M059J (cell line): ENCODE measurements at regions not wholly inside any gene's neighbourhood (a gene's known extent, or its start where the extent isn't known, plus 50 kb on each side); places are given as distances from the start of the nearest gene placed in this dataset.

ENCODE experiments used
- DNase-seq: peaks from one replicate; pipeline ENCODE4 v3.0.0-alpha.2; 2012; ENCODE audit warnings: low read depth

DNA sequence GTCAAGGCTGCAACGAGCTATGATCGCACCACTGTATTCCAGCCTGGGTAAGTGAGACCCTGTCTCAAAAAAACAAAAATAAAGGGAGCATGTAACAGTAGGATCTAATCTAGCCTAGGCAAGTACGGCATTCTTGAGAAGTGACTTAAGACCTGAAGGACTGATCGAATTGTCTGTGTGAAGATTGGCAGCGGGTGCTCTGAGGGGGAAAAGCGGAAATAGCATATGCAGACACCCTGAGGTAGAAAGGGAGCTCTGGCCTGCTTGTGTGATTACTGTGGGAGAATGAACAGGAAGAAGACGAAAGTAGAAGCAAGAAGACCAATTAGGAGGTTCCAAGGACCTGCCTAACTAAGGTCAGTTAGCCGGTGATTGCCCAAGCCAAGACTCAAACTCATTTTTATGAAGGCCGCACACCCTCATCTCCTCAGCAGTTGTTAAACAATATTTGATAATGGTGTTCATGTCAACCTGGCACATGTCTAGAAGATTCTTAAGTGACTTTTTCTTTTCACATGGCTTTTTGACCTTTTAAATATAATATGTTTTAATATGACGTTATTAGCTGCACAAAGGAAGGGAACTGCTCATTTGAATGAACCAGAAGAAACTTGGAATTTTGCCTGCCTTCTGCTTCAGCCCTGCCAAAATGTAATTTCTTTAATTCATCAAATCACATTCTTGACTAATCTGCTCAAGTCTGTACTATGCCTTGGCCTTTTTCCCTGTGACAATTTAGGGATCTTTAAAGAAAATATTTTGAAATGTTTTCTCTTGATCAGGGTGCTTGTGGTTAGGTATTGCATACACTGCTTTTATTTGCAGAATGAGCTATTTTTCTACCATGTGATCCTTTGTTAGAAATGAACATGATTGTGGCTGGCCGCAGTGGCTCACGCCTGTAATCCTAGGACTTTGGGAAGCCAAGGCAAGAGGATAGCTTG lies 289.2 kb upstream of the DMRT1 start:
- peak; percentile 48 for DNase-seq

DNA sequence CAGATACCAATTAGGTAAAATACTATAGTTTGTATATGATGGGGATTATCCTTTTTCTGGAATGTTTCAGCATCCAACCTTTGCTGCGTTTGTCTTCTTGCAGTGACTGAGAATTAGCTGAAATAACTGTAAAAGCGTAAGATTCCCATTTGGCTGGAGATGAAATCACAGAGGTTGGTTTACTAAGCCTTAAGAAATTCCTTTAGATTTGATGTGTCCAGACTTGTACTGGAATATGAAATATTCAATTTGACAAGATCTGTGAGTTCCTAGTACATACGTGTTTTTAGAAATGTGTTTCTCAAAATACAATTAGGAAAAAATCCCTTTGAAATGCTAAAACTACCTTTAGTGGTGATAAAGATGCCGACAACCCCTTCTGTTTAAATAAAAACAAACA lies 286.0 kb upstream of the DMRT1 start:
- no peak for DNase-seq

DNA sequence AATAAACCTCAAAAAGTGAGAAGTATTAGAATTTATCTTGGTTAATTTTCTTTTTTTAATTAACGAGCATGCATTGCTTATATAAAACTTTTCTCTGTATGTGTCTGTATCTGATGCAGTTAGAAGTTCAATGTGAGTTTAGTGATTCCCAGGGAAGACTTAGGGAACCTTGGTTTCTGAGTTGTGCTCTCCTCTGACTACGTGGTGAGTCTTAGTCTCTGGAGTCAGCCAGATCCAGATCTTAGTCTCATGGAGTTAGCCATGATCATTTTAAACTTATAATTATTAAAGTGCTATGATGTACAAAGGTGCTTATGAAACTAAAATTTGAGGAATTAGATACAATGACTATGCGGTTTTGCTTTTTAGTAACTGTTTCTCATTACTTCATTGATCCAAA lies 285.3 kb upstream of the DMRT1 start:
- DNase-seq: peak; percentile 21

DNA sequence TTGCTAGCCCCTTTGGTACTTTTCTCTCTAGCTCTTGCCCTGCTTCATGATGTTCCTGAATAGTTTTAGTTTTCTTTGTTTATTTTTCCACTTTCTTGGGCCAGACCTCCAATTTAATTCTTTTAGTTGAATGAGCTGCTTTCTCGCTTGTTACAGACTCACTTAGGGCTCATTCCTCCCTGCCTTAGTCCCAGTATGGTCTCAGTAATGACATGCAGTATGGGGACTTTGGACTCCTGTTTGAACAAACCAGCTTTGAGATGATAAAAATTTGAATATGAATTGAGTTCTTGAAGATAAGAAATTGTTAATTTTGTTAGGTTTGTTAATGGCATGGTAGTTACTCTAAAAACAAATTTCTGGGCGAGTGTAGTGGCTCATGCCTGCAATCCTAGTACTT lies 284.8 kb upstream of the DMRT1 start:
- no peak for DNase-seq

DNA sequence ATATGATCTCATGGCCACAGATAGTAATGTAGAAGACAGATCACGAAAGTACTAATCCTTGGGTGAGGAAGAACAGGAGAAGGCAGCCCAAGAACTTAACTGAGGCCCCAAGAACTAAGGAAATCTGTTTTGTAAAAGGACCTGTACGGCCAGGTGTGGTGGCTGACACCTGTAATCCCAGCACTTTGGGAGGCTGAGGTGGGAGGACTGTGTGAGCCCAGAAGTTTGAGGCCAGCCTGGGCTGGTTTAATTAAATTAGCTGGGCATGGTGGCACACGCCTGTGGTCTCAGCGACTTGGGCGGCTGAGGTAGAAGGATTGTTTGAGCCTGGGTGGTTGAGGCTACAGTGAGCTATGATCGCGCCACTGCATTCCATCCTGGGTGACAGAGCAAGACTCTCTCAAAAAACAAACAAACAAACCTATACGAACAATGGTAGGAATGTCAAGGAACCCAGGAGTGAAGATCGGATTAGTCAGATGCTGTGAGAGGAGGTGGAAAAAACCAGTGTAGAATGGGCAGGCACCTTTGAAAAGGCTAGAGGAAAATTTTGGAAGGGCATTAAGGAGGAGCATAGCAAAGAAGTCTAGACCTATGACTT lies 283.8 kb upstream of the DMRT1 start:
- DNase-seq: peak; percentile 95

DNA sequence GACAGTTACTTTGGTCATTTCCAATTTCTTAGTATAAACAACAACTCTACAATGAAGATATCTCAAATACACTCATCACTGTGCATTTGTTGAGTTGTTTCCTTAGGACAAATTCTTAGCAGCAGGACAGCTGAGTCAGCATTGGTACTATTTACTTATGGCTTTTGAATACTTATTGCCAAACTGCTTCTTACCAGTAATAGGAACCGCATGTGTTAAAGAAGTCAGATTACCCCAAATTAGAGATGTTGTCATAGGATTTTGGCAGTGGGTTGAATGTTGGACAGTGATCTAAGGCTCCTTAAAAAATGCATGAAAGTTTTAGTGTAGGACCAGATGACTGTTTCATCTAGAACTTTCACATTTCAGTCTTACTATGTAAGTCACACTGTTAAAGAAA lies 280.1 kb upstream of the DMRT1 start:
- peak; percentile 43 for DNase-seq

DNA sequence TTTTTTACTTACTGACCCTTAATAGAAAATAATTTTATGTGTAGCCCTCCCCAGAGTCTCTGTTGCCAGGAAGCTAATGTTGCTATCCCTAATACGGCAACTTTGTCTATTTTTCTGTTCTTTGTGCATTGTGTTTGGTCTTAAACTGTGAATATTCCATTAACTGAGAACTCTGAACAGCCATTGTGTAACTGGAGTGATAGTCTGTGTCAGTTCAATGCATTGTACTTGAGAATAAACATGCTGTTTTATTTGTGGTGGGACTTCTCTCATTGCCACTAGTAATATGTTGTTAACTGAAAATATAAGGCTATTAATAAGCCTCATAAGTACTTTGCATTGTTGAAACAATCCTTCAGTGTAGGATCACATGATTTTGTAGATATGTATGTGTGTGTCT lies 278.3 kb upstream of the DMRT1 start:
- no peak for DNase-seq

GRCh38 chr9:565528-565927 lies 276.0 kb upstream of the DMRT1 start:
- no peak for DNase-seq

GRCh38 chr9:567128-567746 lies 274.3 kb upstream of the DMRT1 start:
- no peak for DNase-seq

DNA sequence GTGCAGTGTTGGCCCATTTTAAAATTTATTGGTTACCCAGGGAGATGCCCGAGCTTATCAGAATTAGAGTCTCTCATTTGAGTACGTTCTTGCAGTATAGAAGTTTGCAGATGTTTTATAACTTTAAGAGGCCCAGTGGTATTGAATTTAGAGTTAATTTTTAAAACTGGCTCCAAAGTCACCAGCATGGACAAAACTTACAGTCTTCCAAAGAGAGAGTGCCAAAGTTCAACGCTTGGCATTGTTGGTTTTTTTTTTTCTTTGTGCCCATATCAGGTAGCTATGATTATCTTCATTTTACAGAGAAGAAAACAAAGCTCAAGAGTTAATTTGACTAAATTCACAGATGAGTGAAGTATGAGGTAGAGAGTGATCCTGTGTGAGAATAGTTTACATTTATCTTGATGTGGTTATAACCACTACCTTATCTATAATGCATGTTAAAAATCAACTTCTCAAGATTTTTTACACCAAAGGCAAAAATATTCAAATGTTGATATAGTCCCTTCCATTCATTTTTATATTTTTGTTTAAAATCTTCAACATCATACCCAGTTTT lies 273.7 kb upstream of the DMRT1 start:
- DNase-seq: no peak

DNA sequence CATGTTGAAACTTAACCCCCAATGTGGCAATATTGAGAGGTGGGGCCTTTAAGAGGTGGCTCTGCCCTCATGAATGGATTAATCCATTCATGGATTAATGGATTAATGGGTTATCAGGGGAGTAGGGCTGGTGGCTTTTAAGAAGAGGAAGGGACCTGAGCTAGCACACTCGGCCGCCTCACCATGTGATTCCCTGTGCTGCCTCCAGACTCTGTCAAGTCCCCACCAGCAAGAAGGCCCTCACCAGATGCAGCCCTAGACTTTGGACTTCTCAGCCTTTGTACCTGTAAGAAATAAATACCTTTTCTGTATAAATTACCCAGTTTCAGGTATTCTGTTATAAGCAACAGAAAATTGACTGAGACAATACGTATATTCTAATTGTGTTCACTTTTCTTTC lies 272.2 kb upstream of the DMRT1 start:
- no peak for DNase-seq

GRCh38 chr9:570187-570586 lies 271.3 kb upstream of the DMRT1 start:
- no peak for DNase-seq

GRCh38 chr9:571066-571465 lies 270.4 kb upstream of the DMRT1 start:
- DNase-seq: no peak

DNA sequence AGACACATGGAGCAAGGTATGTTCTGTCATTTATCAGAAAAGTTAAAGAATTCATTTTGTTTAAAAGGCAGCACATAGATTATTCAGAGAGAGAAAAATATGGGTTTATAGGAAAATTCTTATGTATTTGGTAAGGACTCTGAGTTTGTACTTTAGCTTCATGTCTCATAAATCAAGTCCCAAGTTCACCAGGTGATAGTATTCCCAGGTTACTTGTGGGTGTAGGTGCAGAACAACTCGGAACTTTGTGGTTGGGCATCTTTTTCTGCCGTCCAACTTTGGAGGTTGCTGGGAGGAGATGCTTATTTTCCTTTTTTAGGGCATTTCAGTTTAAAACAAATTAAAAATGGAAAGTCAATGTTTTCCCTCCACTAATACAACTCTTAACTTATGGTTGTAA lies 269.8 kb upstream of the DMRT1 start:
- no peak for DNase-seq

DNA sequence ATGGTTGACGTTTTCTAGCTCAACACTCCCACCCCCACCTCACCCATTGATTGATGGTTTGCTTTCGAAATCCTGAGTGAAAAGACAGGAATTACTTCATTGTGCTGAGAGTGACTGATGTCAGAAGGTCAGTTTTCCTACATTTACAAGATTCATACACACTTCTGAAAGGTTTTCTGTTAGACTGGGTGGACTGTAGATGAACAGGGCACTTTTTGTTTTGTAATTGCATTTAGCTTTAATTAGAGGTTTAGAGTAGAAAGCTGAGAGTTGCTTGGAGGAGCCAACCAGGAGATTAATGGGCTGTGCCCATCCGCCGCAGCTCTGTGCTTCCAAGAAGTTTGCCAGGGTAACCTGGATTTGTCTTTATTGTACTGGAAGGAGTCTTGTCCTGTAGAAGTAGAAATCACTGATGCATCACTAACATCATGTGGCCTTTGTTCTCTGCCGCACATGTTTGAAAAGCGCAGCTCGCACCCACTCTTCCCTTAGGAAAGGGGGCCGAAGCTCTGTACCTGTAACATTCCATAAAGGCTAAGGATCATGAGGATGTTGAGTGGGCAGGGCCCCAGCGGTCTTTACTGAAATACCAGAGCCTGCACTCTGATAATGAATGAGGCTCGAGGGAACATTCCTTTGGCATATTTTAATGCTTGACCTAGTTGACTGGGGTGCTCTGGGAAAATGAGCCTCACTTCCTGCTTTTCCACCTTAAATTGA lies 267.6 kb upstream of the DMRT1 start:
- peak; percentile 59 for DNase-seq

DNA sequence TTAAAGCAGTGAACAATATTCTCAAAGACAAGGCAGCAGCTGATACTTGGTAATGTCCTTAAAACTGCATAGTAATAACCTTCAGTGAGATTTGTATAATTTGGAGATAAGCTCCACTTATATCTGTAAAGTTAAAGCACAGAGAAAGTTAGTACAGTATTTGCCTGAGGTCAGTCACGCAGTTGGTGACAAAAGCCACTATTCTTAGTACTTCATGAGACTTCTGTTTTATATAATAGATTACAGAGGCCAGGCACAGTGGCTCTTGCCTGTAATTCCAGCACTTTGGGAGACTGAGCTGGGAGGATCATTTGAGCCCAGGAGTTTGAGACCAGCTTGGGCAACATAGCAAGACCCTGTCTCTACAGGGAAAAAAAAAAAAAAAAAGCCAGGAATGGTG lies 266.4 kb upstream of the DMRT1 start:
- no peak for DNase-seq

DNA sequence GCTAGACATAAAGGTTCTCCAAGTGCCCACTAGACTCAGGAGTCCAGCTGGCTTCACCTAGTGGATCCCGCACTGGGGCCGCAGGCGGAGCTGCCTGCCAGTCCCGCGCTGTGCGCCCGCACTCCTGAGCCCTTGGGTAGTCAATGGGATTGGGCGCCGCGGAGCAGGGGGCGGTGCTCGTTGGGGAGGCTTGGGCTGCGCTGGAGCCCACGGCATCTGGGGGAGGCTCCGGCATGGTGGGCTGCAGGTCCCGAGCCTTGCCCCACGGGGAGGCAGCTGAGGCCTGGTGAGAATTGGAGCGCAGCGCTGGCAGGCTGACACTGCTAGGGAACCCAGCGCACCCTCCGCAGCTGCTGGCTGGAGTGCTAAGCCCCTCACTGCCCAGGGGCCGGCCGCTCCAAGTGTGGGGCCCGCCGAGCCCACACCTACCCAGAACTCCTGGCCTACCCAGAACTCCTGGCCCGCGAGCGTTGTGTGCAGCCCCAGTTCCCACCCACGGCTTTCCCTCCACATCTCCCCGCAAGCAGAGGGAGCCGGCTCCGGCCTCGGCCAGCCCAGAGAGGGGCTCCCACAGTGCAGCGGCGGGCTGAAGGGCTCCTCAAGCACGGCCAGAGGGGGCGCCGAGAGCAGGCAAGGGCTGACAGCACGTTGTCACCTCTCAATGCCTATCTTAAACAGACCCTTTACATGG lies 260.7 kb upstream of the DMRT1 start:
- no peak for DNase-seq

DNA sequence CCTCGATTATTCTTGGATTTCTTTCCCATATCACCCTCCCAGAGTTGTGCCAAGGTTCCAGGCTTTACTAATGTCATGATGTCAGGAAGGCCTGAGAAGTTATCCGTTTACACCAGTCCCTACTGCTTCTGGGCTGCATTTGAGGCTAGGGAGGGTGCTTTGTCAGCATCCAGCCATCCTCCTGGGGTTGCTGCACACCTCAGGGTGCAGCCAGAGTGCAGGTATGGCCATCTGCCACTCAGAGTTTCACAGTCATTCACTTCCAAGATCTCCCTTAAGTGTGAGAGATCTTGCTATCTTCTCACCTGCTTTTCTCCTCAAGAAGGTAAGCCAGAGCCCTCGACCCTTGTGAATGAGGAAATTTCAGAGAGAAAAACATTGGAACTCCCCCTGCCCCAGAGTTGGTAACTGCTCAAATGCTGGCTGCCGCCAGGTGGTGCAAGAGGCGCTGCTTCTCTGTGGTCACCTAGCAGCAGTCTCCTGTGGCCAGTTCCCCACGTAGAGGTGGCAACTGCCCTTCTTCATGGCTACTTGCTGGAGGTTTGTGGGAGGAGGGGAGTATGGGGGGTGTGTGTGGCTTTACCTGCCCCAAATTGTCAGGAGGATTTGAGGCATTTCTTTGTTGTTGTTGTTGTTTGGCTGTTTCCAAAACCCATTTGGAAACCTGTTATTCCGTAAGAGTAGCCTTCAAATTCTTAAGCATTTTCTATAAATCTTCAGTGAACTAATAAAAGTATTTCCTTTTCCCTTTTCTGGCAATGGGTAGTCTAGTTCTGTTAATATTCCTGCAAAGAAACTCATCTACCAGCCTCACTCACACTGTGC lies 259.6 kb upstream of the DMRT1 start:
- DNase-seq: peak; percentile 9

- DNase-seq: no peak
These were observed 258.7 kb upstream of the DMRT1 start for GRCh38 chr9:582775-583174.

DNA sequence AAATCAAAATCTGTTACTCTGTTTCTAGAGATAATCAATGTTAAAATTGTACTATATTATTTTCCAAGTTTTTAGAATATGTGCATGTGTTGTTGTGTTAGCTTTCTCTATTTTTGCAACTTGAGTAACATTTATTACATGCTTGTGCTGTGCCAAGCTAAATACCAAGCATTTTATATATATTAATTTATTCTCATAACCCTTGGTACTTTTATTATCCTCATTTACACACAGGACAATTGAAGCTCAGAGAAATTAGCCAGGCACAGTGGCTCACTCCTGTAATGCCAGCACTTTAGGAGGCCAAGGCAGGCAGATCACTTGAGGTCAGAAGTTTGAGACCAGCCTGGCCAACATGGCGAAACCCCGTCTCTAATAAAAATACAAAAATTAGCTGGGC lies 254.0 kb upstream of the DMRT1 start:
- DNase-seq: no peak

- no peak for DNase-seq
These were observed 252.5 kb upstream of the DMRT1 start for GRCh38 chr9:588981-589380.
